HG03575 (cell line): ENCODE measurements at regions not wholly inside any gene's neighbourhood (a gene's known extent, or its start where the extent isn't known, plus 50 kb on each side); places are given as distances from the start of the nearest gene placed in this dataset.
"Not testable (repeated sequence)": the region's sequence is repeated elsewhere in the genome, so short reads cannot be mapped to it uniquely, and the experiment has no call there.

Experiments used
- ATAC-seq: cut with Tn5 transposase; IDR thresholded peaks from one replicate; pipeline ENCODE4 v1.9.1; 2021; ENCODE audit not compliant: unreplicated experiment, insufficient number of reproducible peaks, low FRiP score; ENCODE audit errors: extremely low read depth

DNA sequence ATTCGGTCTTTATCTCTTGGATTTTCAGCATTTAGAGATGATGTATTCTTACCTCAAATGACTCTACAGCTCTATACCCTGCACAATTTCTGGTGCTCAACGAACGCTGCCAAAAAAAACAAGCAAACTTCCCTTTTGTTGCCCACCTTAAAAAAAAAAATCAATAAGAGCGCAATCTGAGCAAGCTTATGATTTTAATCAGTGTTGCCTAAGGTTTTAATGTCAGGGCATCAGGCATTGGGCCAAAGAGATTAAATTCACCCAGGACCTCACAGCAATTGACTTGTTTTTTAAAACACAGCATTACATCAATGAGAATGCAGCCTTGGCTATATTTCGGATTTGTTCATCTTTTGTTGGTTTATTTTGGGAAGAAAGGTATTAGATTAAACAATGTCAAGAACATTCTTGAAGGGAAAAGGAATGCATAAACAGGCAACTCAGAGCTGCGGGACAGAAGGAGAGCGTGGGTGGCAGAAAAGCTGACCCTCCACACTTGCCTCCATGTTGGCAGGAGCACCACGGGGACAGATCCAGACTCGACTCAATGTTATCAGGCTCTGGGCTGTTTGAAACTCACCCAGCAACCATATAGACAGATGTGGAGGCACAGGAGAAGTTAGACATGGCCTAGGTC is 127.5 kb upstream of the DAPK1 start:
- no peak for ATAC-seq

DNA sequence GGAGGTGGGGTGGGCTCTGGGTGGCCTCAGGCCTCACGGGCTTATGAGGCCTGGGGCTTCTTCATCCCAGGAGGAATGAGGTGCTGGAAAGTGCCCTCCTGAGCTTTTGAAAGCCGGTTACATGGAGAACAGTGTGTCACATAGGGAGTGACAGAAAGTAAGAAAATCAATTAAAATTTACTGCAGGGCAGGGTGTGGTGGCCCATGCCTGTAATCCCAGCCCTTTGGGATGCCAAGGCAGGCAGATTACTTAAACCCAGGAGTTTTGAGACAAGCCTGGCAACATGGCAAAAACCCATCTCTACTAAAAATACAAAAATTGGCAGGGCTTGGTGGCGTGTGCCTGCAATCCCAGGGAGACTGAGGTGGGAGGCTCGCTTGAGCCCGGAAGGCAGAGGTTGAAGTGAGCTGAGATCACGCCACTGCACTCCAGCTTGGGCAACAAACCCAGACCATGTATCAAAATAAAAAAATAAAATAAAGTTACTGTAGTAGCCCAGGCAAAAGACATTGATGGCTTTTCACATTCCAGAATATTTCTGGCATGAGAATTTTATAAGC is 125.8 kb upstream of the DAPK1 start:
- no peak for ATAC-seq

DNA sequence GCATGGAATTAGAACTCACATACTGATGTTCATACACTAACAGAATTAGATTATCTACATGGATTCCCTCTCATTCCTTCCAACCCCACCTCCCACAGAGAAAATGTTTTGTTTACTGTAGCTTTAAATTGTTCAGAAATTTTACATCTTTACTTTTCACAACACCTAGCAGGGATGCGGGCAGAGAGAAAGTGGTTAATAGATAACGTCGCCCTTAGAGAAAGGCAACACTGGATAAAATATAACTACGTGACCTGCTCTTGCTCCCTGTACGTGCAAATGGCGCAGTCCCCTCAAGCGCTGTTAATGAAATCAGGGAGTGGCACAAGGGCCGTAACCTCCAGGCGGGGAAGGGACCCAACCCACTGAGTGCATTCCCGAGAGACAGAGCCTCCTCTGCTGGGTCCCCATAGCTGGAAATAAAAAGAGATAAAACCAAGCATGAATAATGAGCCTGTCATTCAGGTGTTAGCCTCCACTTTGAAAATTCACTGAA is 125.3 kb upstream of the DAPK1 start:
- ATAC-seq = no peak

DNA sequence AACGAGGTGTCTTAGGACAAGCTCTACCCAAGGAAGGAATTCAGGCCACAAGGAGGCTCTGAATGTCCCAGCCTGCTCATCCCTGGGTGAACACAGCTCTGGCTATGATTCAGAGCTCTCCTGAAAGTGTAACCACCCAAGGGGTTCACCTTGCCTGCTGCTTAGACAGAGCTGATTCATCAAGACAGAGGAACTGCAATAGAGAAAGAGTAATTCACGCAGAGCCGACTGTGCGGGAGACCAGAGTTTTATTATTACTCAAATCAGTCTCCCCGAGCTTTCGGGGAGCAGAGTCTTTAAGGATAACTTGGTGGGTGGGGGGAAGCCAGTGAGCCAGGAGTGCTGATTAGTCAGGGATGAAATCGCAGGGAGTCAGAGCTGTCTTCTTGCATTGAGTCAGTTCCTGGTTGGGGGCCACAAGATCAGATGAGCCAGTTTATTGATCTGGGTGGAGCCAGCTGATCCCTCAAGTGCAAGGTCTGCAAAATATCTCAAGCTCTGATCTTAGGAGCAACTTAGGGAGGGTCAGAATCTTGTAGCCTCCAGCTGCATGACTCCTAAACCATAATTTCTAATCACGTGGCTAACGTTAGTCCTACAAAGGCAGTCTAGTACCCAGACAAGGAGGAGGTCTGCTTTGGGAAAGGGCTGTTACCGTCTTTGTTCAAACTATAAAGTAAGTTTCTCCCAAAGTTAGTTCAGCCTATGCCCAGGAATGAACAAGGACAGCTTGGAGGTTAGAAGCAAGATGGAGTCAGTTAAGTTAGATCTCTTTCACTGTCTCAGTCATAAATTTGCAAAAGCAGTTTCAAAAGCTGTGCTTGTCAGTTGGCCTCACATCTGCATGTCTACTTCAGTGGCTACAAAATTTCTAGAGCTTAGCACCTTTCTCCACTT is 123.4 kb upstream of the DAPK1 start:
- not testable (repeated sequence) for ATAC-seq

DNA sequence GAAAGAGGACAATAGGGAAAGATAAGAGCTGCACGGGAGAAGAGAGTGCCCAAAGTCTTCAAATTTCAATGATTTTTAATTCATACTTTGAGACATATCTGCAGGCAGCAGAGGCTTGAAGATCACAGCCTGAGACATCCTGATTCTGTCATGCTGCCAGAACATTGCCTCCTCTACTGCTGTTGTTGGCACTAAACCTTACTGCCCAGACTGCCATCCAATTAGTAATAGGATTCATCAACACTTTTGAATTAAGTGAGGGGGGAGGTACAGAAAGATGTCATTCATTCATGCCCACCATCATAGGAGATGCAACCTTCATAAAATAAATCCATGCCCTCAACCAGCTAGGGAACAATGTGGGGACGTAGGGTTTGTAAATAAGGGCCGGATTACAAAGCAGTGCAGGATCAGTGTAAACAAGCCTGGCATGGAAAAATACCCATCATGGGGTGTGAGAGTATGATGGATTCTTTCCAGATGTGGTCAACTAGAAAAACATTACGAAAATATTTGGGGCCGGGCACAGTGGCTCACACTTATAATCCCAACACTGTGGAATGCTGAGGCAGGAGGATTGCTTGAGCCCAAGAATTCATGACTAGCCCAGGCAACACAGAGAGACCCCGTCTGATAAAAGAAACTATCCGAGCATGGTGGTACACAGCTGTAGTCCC is 122.1 kb upstream of the DAPK1 start:
- no peak for ATAC-seq

DNA sequence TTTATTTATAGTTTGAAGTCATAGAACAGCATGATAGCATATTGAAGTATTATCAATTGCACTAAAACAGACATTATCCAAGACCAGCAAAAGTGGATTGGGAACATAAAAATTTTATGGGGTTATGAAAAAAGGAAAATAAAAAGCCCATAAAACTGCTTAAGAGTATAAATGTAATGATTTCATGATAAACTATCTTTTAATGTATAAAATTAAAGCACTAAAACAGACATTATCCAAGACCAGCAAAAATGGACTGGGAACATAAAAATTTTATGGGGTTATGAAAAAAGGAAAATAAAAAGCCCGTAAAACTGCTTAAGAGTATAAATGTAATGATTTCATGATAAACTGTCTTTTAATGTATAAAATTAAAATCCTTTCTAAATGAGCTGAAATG is 119.0 kb upstream of the DAPK1 start:
- no peak for ATAC-seq

DNA sequence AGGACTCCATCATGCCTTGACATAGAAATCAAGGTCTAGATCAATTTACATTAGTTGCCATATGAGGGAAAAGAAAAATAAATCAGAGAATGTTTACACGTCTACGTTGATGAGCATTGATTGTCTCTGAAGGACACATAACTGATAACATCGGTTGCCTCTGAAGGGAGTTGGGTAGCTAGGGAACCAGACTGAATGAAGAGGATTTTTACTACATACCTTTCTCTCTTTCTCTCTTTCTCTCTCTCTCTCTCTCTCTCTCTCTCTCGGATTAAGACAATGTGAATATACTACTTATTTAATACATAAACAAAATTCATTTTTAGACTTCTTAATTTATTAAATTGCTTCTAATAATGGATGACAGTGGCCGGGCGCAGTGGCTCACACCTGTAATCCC is 118.4 kb upstream of the DAPK1 start:
- no peak for ATAC-seq

DNA sequence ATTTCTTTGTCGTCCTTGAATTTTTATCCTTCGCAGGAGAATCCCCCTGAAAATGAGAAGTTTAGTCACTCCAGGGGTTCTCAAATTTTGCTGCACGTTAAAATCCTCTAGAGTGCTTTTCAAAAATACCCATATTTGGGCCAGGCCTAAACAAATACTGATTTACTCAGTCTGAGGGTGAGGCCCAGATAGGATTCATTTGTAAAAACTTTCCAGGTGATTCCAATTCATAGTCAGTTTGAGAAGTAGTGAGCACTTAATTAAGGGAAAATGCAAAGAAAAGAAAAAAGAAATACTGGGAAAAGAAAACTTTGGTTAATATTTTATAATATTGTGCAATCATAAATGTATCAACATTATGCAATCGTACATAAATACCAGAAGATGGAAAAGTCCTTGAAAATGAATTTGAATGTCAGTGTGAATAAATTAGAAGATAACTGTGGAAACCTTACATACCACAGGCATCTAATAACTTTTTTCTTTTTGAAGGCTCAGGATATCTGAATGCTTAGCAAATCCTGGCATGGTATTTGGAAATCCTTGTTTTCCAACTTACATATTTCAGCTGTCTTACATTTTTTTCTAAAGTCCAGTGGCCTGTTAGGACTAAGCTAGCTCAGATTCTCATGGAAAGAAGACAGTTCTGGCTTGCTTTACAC is 116.5 kb upstream of the DAPK1 start:
- no peak for ATAC-seq

DNA sequence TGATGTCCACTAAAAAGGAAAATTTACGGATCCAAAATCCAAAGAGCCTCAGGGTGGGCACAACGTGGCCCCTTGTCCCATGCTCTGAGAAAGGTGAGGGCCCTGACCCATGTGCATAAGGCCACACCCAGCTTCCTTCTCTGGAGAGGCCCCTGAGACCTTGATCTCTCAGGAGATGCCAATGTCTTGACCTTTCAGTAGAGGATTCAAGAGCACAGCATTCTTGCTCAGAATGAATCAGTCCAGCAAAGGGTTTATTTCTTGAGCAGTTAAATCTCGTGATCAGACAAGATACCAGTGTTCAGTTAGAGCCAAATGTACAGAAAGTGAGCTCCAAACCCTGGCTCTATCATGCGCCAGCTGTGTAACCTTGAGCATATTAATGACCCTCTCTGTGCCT is 115.9 kb upstream of the DAPK1 start:
- ATAC-seq = no peak

DNA sequence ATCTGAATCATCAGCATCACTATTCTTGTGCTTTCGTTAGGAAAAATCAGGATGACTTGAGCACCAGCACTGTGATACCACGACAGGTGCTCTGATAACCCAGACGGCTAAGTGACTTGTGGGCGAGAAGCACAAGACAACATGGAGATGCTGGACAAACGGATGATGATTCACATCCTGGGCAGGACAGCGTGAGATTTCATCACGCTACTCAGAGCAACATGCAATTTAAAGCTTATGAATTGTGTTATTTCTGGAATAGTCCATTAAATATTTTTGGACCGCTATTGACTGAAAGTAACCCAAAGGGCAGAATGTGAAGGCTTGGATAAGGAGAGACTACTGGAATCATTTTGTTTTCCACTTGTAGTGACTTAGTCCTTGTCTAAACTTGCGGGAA is 114.8 kb upstream of the DAPK1 start:
- ATAC-seq = no peak

DNA sequence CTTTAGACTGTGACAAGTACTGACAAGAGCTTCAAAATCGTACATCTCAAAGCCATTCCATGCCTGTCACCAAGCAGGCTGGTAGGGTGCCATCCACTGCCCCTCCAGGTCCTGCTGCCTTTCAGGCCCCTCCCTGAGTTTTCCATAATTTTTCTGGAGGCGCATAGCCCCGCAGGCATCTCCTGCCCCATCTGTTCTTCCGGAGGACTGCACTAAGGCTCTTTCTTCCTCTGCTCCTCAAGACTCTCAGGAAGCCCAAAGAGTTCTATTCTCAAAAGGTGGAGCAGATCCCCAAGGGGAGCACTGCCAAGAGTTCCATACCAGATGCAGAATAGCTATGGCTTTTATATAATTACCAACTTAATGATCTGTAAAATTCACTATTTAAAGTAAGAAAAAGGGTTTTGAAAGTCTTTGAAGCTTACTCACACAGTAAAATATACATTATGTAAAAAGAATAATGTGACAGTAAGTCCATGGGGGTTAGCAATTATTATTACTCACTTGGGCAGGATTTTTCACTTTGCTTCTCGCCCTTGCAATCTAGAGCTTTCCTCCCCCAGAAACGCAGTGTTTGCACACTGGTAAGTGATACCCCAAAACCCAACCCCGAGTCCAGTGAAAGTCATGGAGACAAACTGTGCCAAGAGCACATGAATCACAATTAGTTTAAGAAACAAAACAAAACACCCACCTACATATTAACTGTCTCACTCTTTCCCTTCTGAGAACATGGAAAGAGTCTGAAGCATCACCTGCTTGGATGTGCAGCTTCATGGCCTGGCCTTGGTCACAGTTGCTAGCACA is 114.1 kb upstream of the DAPK1 start:
- no peak for ATAC-seq

DNA sequence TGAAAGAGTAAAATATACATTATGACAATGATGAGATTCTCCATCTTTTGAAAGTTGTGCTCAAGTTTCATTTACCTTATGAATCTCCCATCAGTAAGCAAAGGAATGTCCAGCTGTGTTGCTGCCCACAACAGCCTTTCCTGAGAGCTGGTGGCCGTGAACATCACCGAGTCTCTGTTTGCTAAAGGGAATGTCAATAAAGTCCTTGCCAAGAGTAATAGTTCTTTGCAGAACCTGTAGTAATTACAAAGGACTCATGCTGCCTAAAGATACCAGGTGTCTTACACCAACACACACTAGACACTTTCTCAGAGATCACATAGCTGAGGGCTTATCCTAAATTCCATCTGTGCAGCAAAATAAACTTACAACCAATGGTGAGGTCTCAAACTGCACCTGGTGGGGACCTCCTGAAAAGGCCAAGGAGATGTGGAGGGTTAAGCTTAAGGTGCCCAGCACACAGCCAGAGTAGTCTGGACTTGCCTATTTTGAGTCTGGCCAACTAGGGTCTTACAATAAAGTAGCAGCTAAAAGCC is 111.1 kb upstream of the DAPK1 start:
- no peak for ATAC-seq

DNA sequence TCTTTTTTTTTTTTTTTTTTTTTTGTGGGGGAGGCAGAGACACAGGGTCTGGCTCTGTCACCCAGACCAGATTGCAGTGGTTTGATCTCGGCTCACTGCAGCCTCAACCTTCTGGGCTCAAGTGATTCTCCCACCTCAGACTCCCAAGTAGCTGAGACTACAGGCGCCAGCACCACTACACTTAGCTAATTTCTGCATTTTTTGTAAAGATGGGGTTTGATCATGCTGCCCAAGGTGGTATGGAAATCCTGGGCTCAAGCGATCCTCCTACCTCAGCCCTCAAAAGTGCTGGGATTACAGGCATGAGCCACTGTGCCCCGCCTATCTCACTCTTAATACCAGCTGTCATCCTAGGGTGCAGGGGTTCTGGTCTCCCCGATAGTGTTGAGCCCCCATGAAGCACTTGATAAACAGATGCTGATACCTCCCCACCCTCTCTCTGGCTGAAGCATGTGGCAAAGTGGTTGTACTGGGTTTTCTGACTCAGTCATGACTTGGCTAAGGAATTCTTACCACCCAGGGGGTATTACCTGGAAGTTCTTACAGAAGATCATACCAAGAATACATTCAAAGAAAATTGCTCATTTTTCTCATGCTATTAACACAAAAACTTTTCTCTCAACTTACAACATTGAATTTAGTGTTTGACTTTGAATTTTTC is 110.2 kb upstream of the DAPK1 start:
- no peak for ATAC-seq

DNA sequence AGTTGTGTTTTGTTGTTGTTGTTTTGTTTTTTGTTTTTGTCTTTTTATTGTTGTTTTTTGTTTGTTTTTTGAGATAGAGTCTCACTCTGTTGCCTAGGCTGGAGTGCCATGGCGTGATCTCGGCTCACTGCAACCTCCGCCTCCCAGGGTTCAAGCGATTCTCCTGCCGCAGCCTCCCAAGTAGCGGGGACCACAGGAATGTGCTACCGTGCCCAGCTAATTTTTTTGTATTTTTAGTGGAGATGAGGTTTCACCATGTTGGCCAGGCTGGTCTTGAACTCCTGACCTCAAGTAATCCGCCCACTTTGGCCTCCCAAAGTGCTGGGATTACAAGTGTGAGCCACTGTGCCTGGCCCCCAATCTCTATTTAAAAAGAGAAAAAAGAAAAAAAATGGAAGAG is 109.0 kb upstream of the DAPK1 start:
- ATAC-seq = not testable (repeated sequence)

DNA sequence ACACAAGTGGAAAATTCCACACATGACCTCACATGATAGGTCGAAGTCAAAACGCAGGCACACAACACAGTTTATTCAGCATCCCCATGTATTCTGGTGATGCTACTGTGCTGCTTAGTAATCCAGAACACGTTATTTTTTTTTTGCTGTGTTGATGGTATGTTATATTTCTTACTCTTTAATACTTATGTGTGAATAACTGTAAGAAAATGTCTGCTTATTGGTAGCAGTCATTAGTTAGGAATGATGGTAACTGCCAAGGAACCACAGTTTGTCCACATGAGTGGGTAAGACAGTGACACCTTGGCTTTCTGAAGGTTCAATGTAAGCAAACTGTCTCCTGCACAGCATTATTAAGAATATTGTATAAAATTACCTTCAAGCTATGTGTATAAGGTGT is 107.7 kb upstream of the DAPK1 start:
- no peak for ATAC-seq

DNA sequence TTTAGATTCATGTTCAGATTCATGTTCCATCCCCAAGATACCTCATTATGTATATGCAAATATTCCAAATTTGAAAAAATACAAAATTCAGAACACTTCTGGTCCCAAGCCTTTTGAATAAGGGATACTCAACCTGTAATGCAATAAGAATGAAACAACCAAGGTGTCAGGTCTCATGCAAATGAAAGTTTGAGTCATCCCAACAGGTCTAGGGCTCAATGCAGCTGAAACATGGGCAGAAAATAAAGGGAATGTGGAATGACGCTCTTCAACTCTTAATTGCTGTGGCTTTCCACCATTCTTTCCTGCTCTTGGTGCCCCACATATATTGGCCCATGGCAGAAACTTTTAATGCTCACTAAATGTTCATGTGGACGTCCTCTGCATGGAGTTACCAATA is 107.3 kb upstream of the DAPK1 start:
- ATAC-seq = no peak

DNA sequence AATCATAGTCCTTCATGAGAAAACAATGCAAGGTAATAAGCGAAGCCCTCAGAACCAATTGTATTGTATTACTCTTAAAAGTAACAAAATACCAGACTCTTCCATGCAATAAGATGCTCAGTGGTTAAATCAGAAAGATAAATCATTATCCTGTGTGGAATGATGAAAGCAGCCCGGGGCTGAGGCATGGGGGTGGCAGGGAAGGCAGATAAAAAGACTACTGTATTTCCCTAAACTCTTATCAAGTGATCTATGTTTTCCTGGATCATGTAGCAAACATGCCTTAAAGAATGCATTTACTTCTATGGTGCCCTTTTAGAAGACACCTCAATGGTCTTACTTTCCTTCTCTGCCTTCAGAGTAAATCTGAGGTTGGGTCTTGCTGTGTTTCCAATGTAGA is 105.6 kb upstream of the DAPK1 start:
- no peak for ATAC-seq
